GM21390 (cell line): ENCODE measurements at regions not wholly inside any gene's neighbourhood (a gene's known extent, or its start where the extent isn't known, plus 50 kb on each side); places are given as distances from the start of the nearest gene placed in this dataset.

ENCODE experiments used
- ATAC-seq: cut with Tn5 transposase; IDR thresholded peaks from one replicate; pipeline ENCODE4 v1.9.1; 2021; ENCODE audit not compliant: unreplicated experiment

DNA sequence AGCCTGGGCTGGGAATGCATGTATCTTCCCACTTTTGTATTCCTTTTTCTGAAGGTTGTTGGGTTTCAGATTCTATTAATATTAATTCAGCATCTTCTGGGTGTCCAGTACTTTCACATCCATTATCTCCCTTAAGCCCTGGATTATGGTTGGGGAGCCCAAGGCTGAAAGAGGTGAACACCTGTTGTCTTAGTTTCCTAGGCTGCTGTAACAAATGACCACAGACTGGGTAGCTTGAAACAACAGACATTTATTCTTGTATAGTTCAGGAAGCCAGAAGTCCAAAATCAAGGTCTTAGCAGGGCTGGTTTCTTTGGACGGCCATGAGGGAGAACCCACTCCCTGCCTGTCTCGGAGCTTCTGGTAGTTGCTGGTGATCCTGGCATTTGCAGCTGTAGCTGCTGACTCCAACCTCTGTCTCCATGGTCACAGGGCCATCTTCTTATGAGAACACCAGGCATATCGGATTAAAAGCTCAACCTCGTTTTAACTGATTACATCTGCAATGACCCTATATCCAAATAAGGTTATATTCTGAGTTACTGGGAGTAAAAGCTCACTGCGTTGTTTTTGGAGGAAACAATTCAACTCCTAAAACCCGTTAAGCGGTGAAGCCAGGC, 68.2 kb upstream of the CLMN start:
- no peak for ATAC-seq

DNA sequence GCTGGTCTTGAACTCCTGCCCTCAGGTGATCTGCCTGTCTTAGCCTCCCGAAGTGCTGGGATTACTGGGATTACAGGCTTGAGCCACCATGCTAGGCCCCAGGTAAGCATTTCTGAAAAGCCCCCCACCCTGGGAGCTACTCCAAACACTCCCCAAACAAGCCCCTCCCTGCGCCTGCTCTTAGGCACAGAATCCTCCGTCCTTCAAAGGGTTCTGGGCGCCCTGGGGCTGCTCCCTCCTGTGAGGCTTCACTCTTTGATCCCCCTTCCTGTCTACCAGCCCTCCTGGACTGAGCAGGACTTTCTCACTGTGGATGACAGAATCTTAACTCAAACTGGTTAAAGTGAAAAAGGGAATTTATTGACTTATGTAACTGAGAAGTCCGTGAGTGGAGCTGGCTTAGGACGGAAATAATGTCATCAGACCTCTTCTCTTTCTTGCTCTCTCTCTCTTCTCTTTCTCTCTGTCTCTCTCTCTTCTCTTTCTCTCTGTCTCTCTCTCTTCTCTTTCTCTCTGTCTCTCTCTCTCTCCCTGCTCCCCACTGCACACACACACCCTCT, 66.9 kb upstream of the CLMN start:
- no peak for ATAC-seq

DNA sequence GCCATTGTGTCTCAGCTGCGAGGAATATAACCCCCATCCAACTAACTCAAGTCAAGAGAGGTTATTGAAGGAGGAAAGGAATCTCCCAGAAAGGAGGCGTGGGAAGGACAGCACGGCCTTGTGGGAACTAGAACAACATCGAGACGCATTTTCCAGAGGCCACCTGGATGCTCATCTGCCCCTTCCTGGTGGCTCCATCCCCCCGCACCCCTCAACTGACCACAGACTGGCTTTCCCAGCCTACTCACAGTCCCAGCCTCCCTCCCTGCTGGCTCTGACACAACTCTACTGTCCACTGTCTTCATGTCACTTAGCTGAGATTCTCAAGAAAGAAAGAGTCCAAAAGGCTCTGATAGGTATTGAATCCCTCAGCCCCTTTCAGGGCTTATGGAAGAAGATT, 66.0 kb upstream of the CLMN start:
- ATAC-seq, result no peak

DNA sequence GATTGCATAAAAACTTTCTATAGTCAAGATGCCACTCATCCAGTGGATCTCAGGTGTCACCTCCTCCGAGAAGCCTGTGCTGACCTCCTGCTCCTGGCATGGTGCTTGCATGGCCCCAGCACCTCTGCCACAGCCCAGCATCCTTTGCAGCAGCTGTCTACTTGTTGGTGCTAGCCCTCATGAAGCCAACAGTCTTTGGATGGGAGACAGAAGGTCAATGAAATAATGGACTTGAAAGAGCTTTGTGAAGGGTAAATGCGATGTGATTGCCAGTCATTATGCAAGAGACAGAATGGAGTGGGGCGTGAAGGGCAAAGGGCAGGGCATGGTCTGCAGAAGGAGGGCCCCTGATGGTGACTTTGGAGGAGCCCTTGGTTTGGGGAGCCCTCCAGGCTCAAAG, 63.0 kb upstream of the CLMN start:
- no peak for ATAC-seq

DNA sequence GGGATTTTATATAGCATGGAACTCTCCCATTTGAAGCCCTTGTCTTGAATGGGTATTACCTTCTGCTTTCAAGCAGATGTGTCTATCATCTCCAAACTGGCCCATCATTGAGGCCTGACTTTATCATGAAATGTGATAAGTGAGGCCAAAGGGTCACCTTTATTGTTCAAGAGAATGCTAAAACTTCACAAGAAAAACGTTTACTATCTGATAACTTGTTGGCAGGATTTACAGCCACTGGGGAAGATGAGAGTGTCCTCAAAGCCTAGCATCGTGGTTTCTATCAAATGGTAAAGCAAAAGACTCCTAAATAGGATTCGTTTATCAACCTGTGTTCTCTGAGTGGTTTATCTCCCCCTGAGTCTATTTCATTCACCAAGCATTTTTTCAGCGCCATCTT, 62.0 kb upstream of the CLMN start:
- ATAC-seq, result no peak

- ATAC-seq, result no peak
These were observed 60.8 kb upstream of the CLMN start for GRCh38 chr14:95380350-95381042.

GRCh38 chr14:95379634-95380033, 59.9 kb upstream of the CLMN start:
- no peak for ATAC-seq

GRCh38 chr14:95375539-95376109, 55.9 kb upstream of the CLMN start:
- ATAC-seq, result no peak

- no peak for ATAC-seq
These were observed 54.7 kb upstream of the CLMN start for GRCh38 chr14:95374239-95374997.

DNA sequence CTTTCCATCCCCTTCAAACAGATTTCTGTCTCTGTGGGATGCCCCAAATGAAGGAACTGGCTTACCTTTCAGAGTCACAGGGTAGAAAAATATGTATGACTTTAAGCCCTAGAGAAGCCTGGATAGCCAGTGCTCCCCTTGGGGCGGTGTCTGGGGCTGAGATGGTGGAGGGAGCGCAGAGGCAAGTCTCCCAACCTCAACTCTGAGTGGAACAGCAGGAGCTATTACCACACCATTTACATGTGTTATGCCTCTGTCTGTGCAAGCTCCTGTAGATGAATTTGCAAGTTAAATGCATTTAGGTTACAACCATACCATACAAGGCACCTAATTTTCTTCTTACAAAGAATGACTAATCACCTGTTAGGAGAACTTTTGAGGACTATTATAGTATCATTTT, 50.4 kb upstream of the CLMN start:
- no peak for ATAC-seq
